Endothelial cell (in vitro differentiated cells): ENCODE measurements at regions not wholly inside any gene's neighbourhood (a gene's known extent, or its start where the extent isn't known, plus 50 kb on each side); places are given as distances from the start of the nearest gene placed in this dataset.

Experiments used
- DNase-seq: peaks from one replicate; pipeline ENCODE4 v3.0.0; 2021; ENCODE audit warnings: low spot score
- H3K27ac Mint-ChIP-seq: one replicate; pipeline ENCODE4 v1.8.0; 2021; ENCODE audit warnings: mixed read lengths, inconsistent platforms; ENCODE audit not compliant: unreplicated experiment
- H3K27me3 Mint-ChIP-seq: one replicate; pipeline ENCODE4 v1.8.0; 2021; ENCODE audit warnings: mild to moderate bottlenecking, moderate library complexity, mixed read lengths, inconsistent platforms; ENCODE audit not compliant: unreplicated experiment
- H3K36me3 Mint-ChIP-seq: one replicate; pipeline ENCODE4 v1.8.0; 2021; ENCODE audit warnings: mild to moderate bottlenecking, low read depth, mixed read lengths, inconsistent platforms; ENCODE audit not compliant: unreplicated experiment
- H3K4me1 Mint-ChIP-seq: one replicate; pipeline ENCODE4 v1.8.0; 2021; ENCODE audit warnings: mild to moderate bottlenecking, mixed read lengths, inconsistent platforms; ENCODE audit not compliant: unreplicated experiment
- H3K4me3 Mint-ChIP-seq: one replicate; pipeline ENCODE4 v1.8.0; 2021; ENCODE audit warnings: mild to moderate bottlenecking, mixed read lengths, inconsistent platforms; ENCODE audit not compliant: unreplicated experiment
- H3K9me3 Mint-ChIP-seq: one replicate; pipeline ENCODE4 v1.8.0; 2021; ENCODE audit warnings: mixed read lengths, inconsistent platforms; ENCODE audit not compliant: unreplicated experiment
- CTCF ChIP-seq: fragments of 200-600 bp; sonication (generic); IDR thresholded peaks from one replicate; pipeline ENCODE4 v1.5.0; 2021; ENCODE audit warnings: antibody characterized with exemption; ENCODE audit not compliant: unreplicated experiment

- Mint-ChIP-seq H3K9me3 (no peaks in the 10 kb centered on the region), H3K4me1 (peaks cover 6% of the 10 kb centered on the region), H3K27me3 (peaks cover 1% of the 10 kb centered on the region), H3K27ac (no peak overlapping the region), H3K36me3 (no peaks in the 10 kb centered on the region), H3K4me3 (no peak overlapping the region)
- no peak for TF ChIP-seq CTCF
- DNase-seq, result no peak
These were observed 120.0 kb upstream of the BDNF start for GRCh38 chr11:27820249-27820648.

- Mint-ChIP-seq H3K36me3 (no peaks in the 10 kb centered on the region), H3K4me1 (no peaks in the 10 kb centered on the region), H3K27me3 (no peaks in the 10 kb centered on the region), H3K4me3 (no peak overlapping the region), H3K9me3 (no peaks in the 10 kb centered on the region), H3K27ac (no peak overlapping the region)
- no peak for TF ChIP-seq CTCF
- no peak for DNase-seq
These were observed 115.9 kb upstream of the BDNF start for GRCh38 chr11:27816197-27816596.

- no peak for DNase-seq
- Mint-ChIP-seq H3K27me3 (no peaks in the 10 kb centered on the region), H3K36me3 (no peaks in the 10 kb centered on the region), H3K4me3 (no peak overlapping the region), H3K4me1 (no peaks in the 10 kb centered on the region), H3K27ac (no peak overlapping the region), H3K9me3 (no peaks in the 10 kb centered on the region)
- no peak for TF ChIP-seq CTCF
These were observed 112.1 kb upstream of the BDNF start for GRCh38 chr11:27812341-27812740.

GRCh38 chr11:27807596-27807995, 107.3 kb upstream of the BDNF start:
- no peaks in the 10 kb centered on the region for H3K4me1 Mint-ChIP-seq

GRCh38 chr11:27806122-27806521, 105.9 kb upstream of the BDNF start:
- Mint-ChIP-seq H3K36me3 (no peaks in the 10 kb centered on the region), H3K4me3 (no peak overlapping the region), H3K27me3 (no peaks in the 10 kb centered on the region), H3K9me3 (no peaks in the 10 kb centered on the region), H3K4me1 (no peaks in the 10 kb centered on the region), H3K27ac (no peak overlapping the region)
- no peak for TF ChIP-seq CTCF
- no peak for DNase-seq

More at GRCh38 chr11:27807596-27807995, 107.3 kb upstream of the BDNF start:
- H3K27me3 Mint-ChIP-seq, result no peaks in the 10 kb centered on the region
- H3K9me3 Mint-ChIP-seq, result no peaks in the 10 kb centered on the region
- TF ChIP-seq CTCF, result no peak
- H3K4me3 Mint-ChIP-seq, result no peak overlapping the region
- H3K36me3 Mint-ChIP-seq, result no peaks in the 10 kb centered on the region
- no peak for DNase-seq
- H3K27ac Mint-ChIP-seq, result no peak overlapping the region
